ENCODE measurements at regions not wholly inside any gene's neighbourhood (a gene's known extent, or its start where the extent isn't known, plus 50 kb on each side); places are given as distances from the start of the nearest gene placed in this dataset.
A peak's percentile ranks its signal among the peaks of the same experiment; 100 is the strongest.
"Not testable (repeated sequence)": the region's sequence is repeated elsewhere in the genome, so short reads cannot be mapped to it uniquely, and the experiment has no call there.

- no peaks in the 10 kb centered on the region for H3K36me3 ChIP-seq (ENCODE audit: control insufficient read depth in 3 of 3, insufficient read depth in 2 of 3, low read depth in 1 of 3, low read length in 3 of 3)
- DNase-seq: no peak
- H3K27me3 ChIP-seq (ENCODE audit: control insufficient read depth in 3 of 3, insufficient read depth in 3 of 3, low read length in 3 of 3): no peaks in the 10 kb centered on the region
- WGBS, 3 donors: 74 to 80% (median 80%) methylated on average over 3 of the region's 3 CpGs
- FAIRE-seq: no peak
- no peak overlapping the region for H3K27ac ChIP-seq (ENCODE audit: low read depth in 1 of 3, low read length in 2 of 3)
- no peak overlapping the region for H3K4me3 ChIP-seq (ENCODE audit: low read depth in 1 of 3, low read length in 3 of 3)
- H3K4me1 ChIP-seq (ENCODE audit: control insufficient read depth in 3 of 3, insufficient read depth in 2 of 3, low read depth in 1 of 3, low read length in 2 of 3): no peaks in the 10 kb centered on the region
- no peaks in the 10 kb centered on the region for H3K9me3 ChIP-seq (ENCODE audit: control insufficient read depth in 2 of 2, insufficient read depth in 1 of 2, low read depth in 1 of 2, low read length in 1 of 2)
Observed at GRCh38 chr13:104553186-104553585, 1487.0 kb upstream of the SLC10A2 start.

GRCh38 chr13:104534847-104535246, 1468.6 kb upstream of the SLC10A2 start:
- DNase-seq (peak in 1 of 2 donors; percentile 2), FAIRE-seq (no peak)
- 84 to 93% (median 86%) methylated on average over 10 of the region's 10 CpGs for WGBS, 3 donors
- no peaks in the 10 kb centered on the region for H3K27me3 ChIP-seq (ENCODE audit: control insufficient read depth in 3 of 3, insufficient read depth in 3 of 3, low read length in 3 of 3)
- H3K27ac ChIP-seq (ENCODE audit: low read depth in 1 of 3, low read length in 2 of 3): no peak overlapping the region
- no peaks in the 10 kb centered on the region for H3K9me3 ChIP-seq (ENCODE audit: control insufficient read depth in 2 of 2, insufficient read depth in 1 of 2, low read depth in 1 of 2, low read length in 1 of 2)
- H3K4me1 ChIP-seq (ENCODE audit: control insufficient read depth in 3 of 3, insufficient read depth in 2 of 3, low read depth in 1 of 3, low read length in 2 of 3): no peaks in the 10 kb centered on the region
- no peaks in the 10 kb centered on the region for H3K36me3 ChIP-seq (ENCODE audit: control insufficient read depth in 3 of 3, insufficient read depth in 2 of 3, low read depth in 1 of 3, low read length in 3 of 3)
- H3K4me3 ChIP-seq (ENCODE audit: low read depth in 1 of 3, low read length in 3 of 3): no peak overlapping the region

GRCh38 chr13:104532132-104532531, 1465.9 kb upstream of the SLC10A2 start:
- Histone ChIP-seq H3K9me3 (ENCODE audit: control insufficient read depth in 2 of 2, insufficient read depth in 1 of 2, low read depth in 1 of 2, low read length in 1 of 2) (no peaks in the 10 kb centered on the region), H3K4me1 (ENCODE audit: control insufficient read depth in 3 of 3, insufficient read depth in 2 of 3, low read depth in 1 of 3, low read length in 2 of 3) (no peaks in the 10 kb centered on the region), H3K27me3 (ENCODE audit: control insufficient read depth in 3 of 3, insufficient read depth in 3 of 3, low read length in 3 of 3) (no peaks in the 10 kb centered on the region), H3K4me3 (ENCODE audit: low read depth in 1 of 3, low read length in 3 of 3) (no peak overlapping the region), H3K36me3 (ENCODE audit: control insufficient read depth in 3 of 3, insufficient read depth in 2 of 3, low read depth in 1 of 3, low read length in 3 of 3) (no peaks in the 10 kb centered on the region), H3K27ac (ENCODE audit: low read depth in 1 of 3, low read length in 2 of 3) (no peak overlapping the region)
- FAIRE-seq: peak; percentile 26
- no peak for DNase-seq

- no peak overlapping the region for H3K4me3 ChIP-seq (ENCODE audit: low read depth in 1 of 3, low read length in 3 of 3)
- no peaks in the 10 kb centered on the region for H3K4me1 ChIP-seq (ENCODE audit: control insufficient read depth in 3 of 3, insufficient read depth in 2 of 3, low read depth in 1 of 3, low read length in 2 of 3)
- no peaks in the 10 kb centered on the region for H3K27me3 ChIP-seq (ENCODE audit: control insufficient read depth in 3 of 3, insufficient read depth in 3 of 3, low read length in 3 of 3)
- H3K9me3 ChIP-seq (ENCODE audit: control insufficient read depth in 2 of 2, insufficient read depth in 1 of 2, low read depth in 1 of 2, low read length in 1 of 2): no peaks in the 10 kb centered on the region
- DNase-seq: no peak
- no peaks in the 10 kb centered on the region for H3K36me3 ChIP-seq (ENCODE audit: control insufficient read depth in 3 of 3, insufficient read depth in 2 of 3, low read depth in 1 of 3, low read length in 3 of 3)
- H3K27ac ChIP-seq (ENCODE audit: low read depth in 1 of 3, low read length in 2 of 3): no peak overlapping the region
- FAIRE-seq: no peak
Observed at GRCh38 chr13:104530741-104531140, 1464.5 kb upstream of the SLC10A2 start.

- H3K4me1 ChIP-seq (ENCODE audit: control insufficient read depth in 3 of 3, insufficient read depth in 2 of 3, low read depth in 1 of 3, low read length in 2 of 3): no peaks in the 10 kb centered on the region
- H3K4me3 ChIP-seq (ENCODE audit: low read depth in 1 of 3, low read length in 3 of 3): no peak overlapping the region
- no peaks in the 10 kb centered on the region for H3K36me3 ChIP-seq (ENCODE audit: control insufficient read depth in 3 of 3, insufficient read depth in 2 of 3, low read depth in 1 of 3, low read length in 3 of 3)
- no peak overlapping the region for H3K27ac ChIP-seq (ENCODE audit: low read depth in 1 of 3, low read length in 2 of 3)
- no peaks in the 10 kb centered on the region for H3K27me3 ChIP-seq (ENCODE audit: control insufficient read depth in 3 of 3, insufficient read depth in 3 of 3, low read length in 3 of 3)
- peaks cover 0 to 14% of the 10 kb centered on the region in 2 donors for H3K9me3 ChIP-seq (ENCODE audit: control insufficient read depth in 2 of 2, insufficient read depth in 1 of 2, low read depth in 1 of 2, low read length in 1 of 2)
- DNase-seq: no peak
- no peak for FAIRE-seq
Observed at GRCh38 chr13:104526561-104526960, 1460.3 kb upstream of the SLC10A2 start.

- no peaks in the 10 kb centered on the region for H3K4me1 ChIP-seq (ENCODE audit: control insufficient read depth in 3 of 3, insufficient read depth in 2 of 3, low read depth in 1 of 3, low read length in 2 of 3)
- H3K9me3 ChIP-seq (ENCODE audit: control insufficient read depth in 2 of 2, insufficient read depth in 1 of 2, low read depth in 1 of 2, low read length in 1 of 2): peaks cover 0 to 14% of the 10 kb centered on the region in 2 donors
- no peak overlapping the region for H3K27ac ChIP-seq (ENCODE audit: low read depth in 1 of 3, low read length in 2 of 3)
- no peak for DNase-seq
- H3K36me3 ChIP-seq (ENCODE audit: control insufficient read depth in 3 of 3, insufficient read depth in 2 of 3, low read depth in 1 of 3, low read length in 3 of 3): no peaks in the 10 kb centered on the region
- H3K4me3 ChIP-seq (ENCODE audit: low read depth in 1 of 3, low read length in 3 of 3): no peak overlapping the region
- WGBS, 3 donors: 86 to 95% (median 94%) methylated on average over 5 of the region's 5 CpGs
- no peaks in the 10 kb centered on the region for H3K27me3 ChIP-seq (ENCODE audit: control insufficient read depth in 3 of 3, insufficient read depth in 3 of 3, low read length in 3 of 3)
- FAIRE-seq: no peak
Observed at GRCh38 chr13:104525467-104525866, 1459.2 kb upstream of the SLC10A2 start.

GRCh38 chr13:104522235-104523072, 1456.2 kb upstream of the SLC10A2 start:
- no peak for DNase-seq
- Histone ChIP-seq H3K27me3 (ENCODE audit: control insufficient read depth in 3 of 3, insufficient read depth in 3 of 3, low read length in 3 of 3) (no peaks in the 10 kb centered on the region), H3K27ac (ENCODE audit: low read depth in 1 of 3, low read length in 2 of 3) (no peak overlapping the region), H3K4me1 (ENCODE audit: control insufficient read depth in 3 of 3, insufficient read depth in 2 of 3, low read depth in 1 of 3, low read length in 2 of 3) (no peaks in the 10 kb centered on the region), H3K9me3 (ENCODE audit: control insufficient read depth in 2 of 2, insufficient read depth in 1 of 2, low read depth in 1 of 2, low read length in 1 of 2) (peaks cover 0 to 14% of the 10 kb centered on the region in 2 donors), H3K4me3 (ENCODE audit: low read depth in 1 of 3, low read length in 3 of 3) (no peak overlapping the region), H3K36me3 (ENCODE audit: control insufficient read depth in 3 of 3, insufficient read depth in 2 of 3, low read depth in 1 of 3, low read length in 3 of 3) (no peaks in the 10 kb centered on the region)
- no peak for FAIRE-seq
- WGBS, 3 donors: 86 to 89% (median 88%) methylated on average over 25 of the region's 25 CpGs

GRCh38 chr13:104510422-104510821, 1444.2 kb upstream of the SLC10A2 start:
- 54 to 80% (median 72%) methylated on average over 2 of the region's 2 CpGs for WGBS, 3 donors
- Histone ChIP-seq H3K27ac (ENCODE audit: low read depth in 1 of 3, low read length in 2 of 3) (no peak overlapping the region), H3K9me3 (ENCODE audit: control insufficient read depth in 2 of 2, insufficient read depth in 1 of 2, low read depth in 1 of 2, low read length in 1 of 2) (no peaks in the 10 kb centered on the region), H3K4me1 (ENCODE audit: control insufficient read depth in 3 of 3, insufficient read depth in 2 of 3, low read depth in 1 of 3, low read length in 2 of 3) (no peaks in the 10 kb centered on the region), H3K36me3 (ENCODE audit: control insufficient read depth in 3 of 3, insufficient read depth in 2 of 3, low read depth in 1 of 3, low read length in 3 of 3) (no peaks in the 10 kb centered on the region), H3K27me3 (ENCODE audit: control insufficient read depth in 3 of 3, insufficient read depth in 3 of 3, low read length in 3 of 3) (no peaks in the 10 kb centered on the region), H3K4me3 (ENCODE audit: low read depth in 1 of 3, low read length in 3 of 3) (no peak overlapping the region)
- DNase-seq (no peak), FAIRE-seq (no peak)

- H3K27ac ChIP-seq (ENCODE audit: low read depth in 1 of 3, low read length in 2 of 3); H3K9me3 ChIP-seq (ENCODE audit: control insufficient read depth in 2 of 2, insufficient read depth in 1 of 2, low read depth in 1 of 2, low read length in 1 of 2); FAIRE-seq; H3K4me3 ChIP-seq (ENCODE audit: low read depth in 1 of 3, low read length in 3 of 3); H3K36me3 ChIP-seq (ENCODE audit: control insufficient read depth in 3 of 3, insufficient read depth in 2 of 3, low read depth in 1 of 3, low read length in 3 of 3); H3K27me3 ChIP-seq (ENCODE audit: control insufficient read depth in 3 of 3, insufficient read depth in 3 of 3, low read length in 3 of 3); DNase-seq; H3K4me1 ChIP-seq (ENCODE audit: control insufficient read depth in 3 of 3, insufficient read depth in 2 of 3, low read depth in 1 of 3, low read length in 2 of 3): not testable (repeated sequence)
- 76 to 80% (median 77%) methylated on average over 1 of the region's 1 CpG for WGBS, 3 donors
Observed at GRCh38 chr13:104493502-104493901, 1427.3 kb upstream of the SLC10A2 start.
